Keratinocyte (primary cell): ENCODE measurements at regions not wholly inside any gene's neighbourhood (a gene's known extent, or its start where the extent isn't known, plus 50 kb on each side); places are given as distances from the start of the nearest gene placed in this dataset.

Experiments used
- EZH2 ChIP-seq: IDR thresholded peaks from one replicate; pipeline ENCODE4 v1.6.1; 2012; ENCODE audit warnings: inconsistent platforms, mild to moderate bottlenecking, low read length, moderate library complexity
- TF ChIP-seq, protein P1 (sequence below), 3 experiments: IDR thresholded peaks in 1 of 3; conservative IDR thresholded peaks in 1 of 3; optimal IDR thresholded peaks in 1 of 3; 2 replicates in 2 of 3; 3 replicates in 1 of 3; pipeline versions ENCODE3 to v1.5.1; 2011; ENCODE audit warnings: low read length in 3 of 3, mild to moderate bottlenecking in 3 of 3, moderate library complexity in 2 of 3, control low read depth in 1 of 3, inconsistent platforms in 1 of 3; ENCODE audit not compliant: insufficient read depth in 2 of 3; ENCODE audit errors: extremely low read depth in 1 of 3

GRCh38 chr12:58513852-58514251 lies 406.5 kb downstream of the LRIG3 start:
- TF ChIP-seq EZH2 = no peak
- TF ChIP-seq, protein P1, sequence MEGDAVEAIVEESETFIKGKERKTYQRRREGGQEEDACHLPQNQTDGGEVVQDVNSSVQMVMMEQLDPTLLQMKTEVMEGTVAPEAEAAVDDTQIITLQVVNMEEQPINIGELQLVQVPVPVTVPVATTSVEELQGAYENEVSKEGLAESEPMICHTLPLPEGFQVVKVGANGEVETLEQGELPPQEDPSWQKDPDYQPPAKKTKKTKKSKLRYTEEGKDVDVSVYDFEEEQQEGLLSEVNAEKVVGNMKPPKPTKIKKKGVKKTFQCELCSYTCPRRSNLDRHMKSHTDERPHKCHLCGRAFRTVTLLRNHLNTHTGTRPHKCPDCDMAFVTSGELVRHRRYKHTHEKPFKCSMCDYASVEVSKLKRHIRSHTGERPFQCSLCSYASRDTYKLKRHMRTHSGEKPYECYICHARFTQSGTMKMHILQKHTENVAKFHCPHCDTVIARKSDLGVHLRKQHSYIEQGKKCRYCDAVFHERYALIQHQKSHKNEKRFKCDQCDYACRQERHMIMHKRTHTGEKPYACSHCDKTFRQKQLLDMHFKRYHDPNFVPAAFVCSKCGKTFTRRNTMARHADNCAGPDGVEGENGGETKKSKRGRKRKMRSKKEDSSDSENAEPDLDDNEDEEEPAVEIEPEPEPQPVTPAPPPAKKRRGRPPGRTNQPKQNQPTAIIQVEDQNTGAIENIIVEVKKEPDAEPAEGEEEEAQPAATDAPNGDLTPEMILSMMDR (optimal IDR thresholded peaks at IDR 0.05 in 1 of 3, IDR thresholded peaks at IDR 0.05 in 1 of 3, conservative IDR thresholded peaks at IDR 0.05 in 1 of 3; ENCODE audit: extremely low read depth in 1 of 3, insufficient read depth in 2 of 3, low read length in 3 of 3) = no peak
